SJCRH30 (cell line): ENCODE measurements at regions not wholly inside any gene's neighbourhood (a gene's known extent, or its start where the extent isn't known, plus 50 kb on each side); places are given as distances from the start of the nearest gene placed in this dataset.
"Not testable (repeated sequence)": the region's sequence is repeated elsewhere in the genome, so short reads cannot be mapped to it uniquely, and the experiment has no call there.

ENCODE experiments used
- DNase-seq, 2 experiments: peaks; one replicate each; pipeline ENCODE4 v3.0.0-alpha.2; 2015 to 2020
- H3K27ac ChIP-seq: fragments of 250-450 bp; sonication (Bioruptor Pico); 2 replicates; pipeline ENCODE4 v1.5.1; 2020; ENCODE audit warnings: mild to moderate bottlenecking, moderate library complexity
- H3K27me3 ChIP-seq: fragments of 250-450 bp; sonication (Bioruptor Pico); 2 replicates; pipeline ENCODE4 v1.5.1; 2020; ENCODE audit warnings: mild to moderate bottlenecking, moderate library complexity
- H3K36me3 ChIP-seq: fragments of 250-450 bp; sonication (Bioruptor Pico); 2 replicates; pipeline ENCODE4 v1.5.1; 2020; ENCODE audit warnings: mild to moderate bottlenecking, moderate library complexity
- H3K4me1 ChIP-seq: fragments of 250-450 bp; sonication (Bioruptor Pico); 2 replicates; pipeline ENCODE4 v1.5.1; 2020; ENCODE audit warnings: mild to moderate bottlenecking, moderate library complexity
- H3K4me3 ChIP-seq: fragments of 250-450 bp; sonication (Bioruptor Pico); 2 replicates; pipeline ENCODE4 v1.5.1; 2020; ENCODE audit warnings: mild to moderate bottlenecking, moderate library complexity
- H3K9me3 ChIP-seq: fragments of 250-450 bp; sonication (Bioruptor Pico); replicated peaks from 2 replicates; pipeline ENCODE4 v1.5.1; 2020; ENCODE audit warnings: mild to moderate bottlenecking, moderate library complexity

DNA sequence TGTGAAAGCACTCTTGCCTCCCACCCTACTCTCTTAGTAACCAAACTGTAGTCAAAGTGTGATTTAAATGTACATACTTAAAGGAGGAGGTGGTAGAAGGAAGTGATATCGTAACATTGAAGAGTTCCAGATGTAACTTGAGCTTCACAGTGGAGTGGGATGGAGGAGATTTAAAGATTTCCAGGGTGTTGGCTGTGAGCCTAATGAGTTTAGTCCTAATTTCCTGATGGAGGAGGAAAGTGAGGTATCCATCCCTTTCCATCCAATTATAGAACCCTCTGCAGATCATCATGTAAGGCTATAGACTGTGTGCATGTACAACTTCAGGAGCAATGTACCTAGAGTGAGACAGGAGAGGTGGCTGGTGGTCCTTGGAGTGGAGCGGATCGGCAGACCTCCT, 1163.9 kb upstream of the SEMA6A start:
- Histone ChIP-seq H3K27me3 (no peaks in the 10 kb centered on the region), H3K9me3 (no peaks in the 10 kb centered on the region), H3K4me3 (no peak overlapping the region), H3K4me1 (no peaks in the 10 kb centered on the region), H3K27ac (no peak overlapping the region), H3K36me3 (no peaks in the 10 kb centered on the region)
- no peak for DNase-seq

GRCh38 chr5:117736698-117737097, 1162.1 kb upstream of the SEMA6A start:
- Histone ChIP-seq H3K27me3 (no peaks in the 10 kb centered on the region), H3K27ac (no peak overlapping the region), H3K4me1 (no peaks in the 10 kb centered on the region), H3K36me3 (no peaks in the 10 kb centered on the region), H3K9me3 (no peaks in the 10 kb centered on the region), H3K4me3 (no peak overlapping the region)
- no peak for DNase-seq

- H3K4me3 ChIP-seq: no peak overlapping the region
- no peaks in the 10 kb centered on the region for H3K4me1 ChIP-seq
- no peaks in the 10 kb centered on the region for H3K27me3 ChIP-seq
- H3K9me3 ChIP-seq: no peaks in the 10 kb centered on the region
- DNase-seq: no peak
- no peaks in the 10 kb centered on the region for H3K36me3 ChIP-seq
- H3K27ac ChIP-seq: no peak overlapping the region
These were observed 1159.4 kb upstream of the SEMA6A start for GRCh38 chr5:117734056-117734455.

DNA sequence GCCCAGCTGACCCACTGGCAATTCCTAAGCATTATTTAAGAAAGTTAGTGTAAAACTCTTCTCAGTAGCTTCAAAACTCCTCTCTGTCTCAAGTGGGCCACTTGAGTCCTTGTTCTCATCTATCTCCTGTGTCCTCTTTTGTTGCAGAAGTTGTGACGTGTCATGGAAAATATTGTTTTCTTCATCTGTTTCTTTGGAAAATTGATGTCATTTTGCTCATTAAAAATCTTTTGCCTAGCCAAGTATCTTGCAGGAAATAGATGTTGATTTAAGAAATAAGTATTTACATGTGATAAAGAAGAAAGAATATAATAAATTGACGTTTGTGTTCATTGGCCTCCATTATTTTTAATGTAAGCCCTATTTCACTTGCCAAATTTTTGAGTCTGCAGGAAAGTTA, 1158.4 kb upstream of the SEMA6A start:
- H3K27me3 ChIP-seq: no peaks in the 10 kb centered on the region
- no peak overlapping the region for H3K27ac ChIP-seq
- no peaks in the 10 kb centered on the region for H3K9me3 ChIP-seq
- no peak overlapping the region for H3K4me3 ChIP-seq
- no peak for DNase-seq
- H3K36me3 ChIP-seq: no peaks in the 10 kb centered on the region
- H3K4me1 ChIP-seq: no peaks in the 10 kb centered on the region

GRCh38 chr5:117732264-117732663, 1157.6 kb upstream of the SEMA6A start:
- no peaks in the 10 kb centered on the region for H3K9me3 ChIP-seq
- H3K4me3 ChIP-seq: no peak overlapping the region
- no peaks in the 10 kb centered on the region for H3K27me3 ChIP-seq
- H3K36me3 ChIP-seq: no peaks in the 10 kb centered on the region
- H3K27ac ChIP-seq: no peak overlapping the region
- H3K4me1 ChIP-seq: no peaks in the 10 kb centered on the region
- no peak for DNase-seq

DNA sequence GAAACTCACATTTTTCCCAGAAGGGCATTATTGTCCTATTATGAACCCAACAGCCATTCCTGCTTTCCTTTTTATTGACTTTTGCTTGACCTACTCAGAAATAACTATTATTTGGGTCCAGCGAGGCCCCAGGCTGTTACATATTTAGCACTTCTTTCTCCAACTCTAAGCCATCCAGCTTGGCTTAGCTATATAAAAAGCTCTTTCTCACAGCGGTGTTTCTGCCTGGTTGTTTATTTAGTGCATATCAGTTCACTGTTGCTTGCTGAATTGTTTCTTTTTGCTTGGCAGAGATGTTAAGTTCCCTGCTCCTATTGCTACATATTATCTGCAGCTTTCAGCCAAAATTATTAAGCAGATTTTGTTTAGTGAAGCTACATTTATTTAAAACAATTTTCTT, 1156.8 kb upstream of the SEMA6A start:
- peak in 1 of 2 experiments; percentile 3 for DNase-seq
- Histone ChIP-seq H3K9me3 (no peaks in the 10 kb centered on the region), H3K4me3 (no peak overlapping the region), H3K27me3 (no peaks in the 10 kb centered on the region), H3K36me3 (no peaks in the 10 kb centered on the region), H3K4me1 (no peaks in the 10 kb centered on the region), H3K27ac (no peak overlapping the region)

- not testable (repeated sequence) for DNase-seq, H3K4me1 ChIP-seq, H3K27ac ChIP-seq, H3K9me3 ChIP-seq, H3K4me3 ChIP-seq, H3K36me3 ChIP-seq, H3K27me3 ChIP-seq
These were observed 1146.2 kb upstream of the SEMA6A start for GRCh38 chr5:117720784-117721183.

GRCh38 chr5:117719413-117719812, 1144.8 kb upstream of the SEMA6A start:
- Histone ChIP-seq H3K36me3 (no peaks in the 10 kb centered on the region), H3K27ac (no peak overlapping the region), H3K4me1 (no peaks in the 10 kb centered on the region), H3K9me3 (peaks cover 4% of the 10 kb centered on the region; the same call in 1 of the 2 replicates), H3K4me3 (no peak overlapping the region), H3K27me3 (no peaks in the 10 kb centered on the region)
- DNase-seq: no peak

GRCh38 chr5:117713585-117714198, 1139.1 kb upstream of the SEMA6A start:
- Histone ChIP-seq H3K4me3 (no peak overlapping the region), H3K4me1 (no peaks in the 10 kb centered on the region), H3K36me3 (no peaks in the 10 kb centered on the region), H3K27me3 (no peaks in the 10 kb centered on the region), H3K9me3 (peaks cover 21% of the 10 kb centered on the region), H3K27ac (no peak overlapping the region)
- DNase-seq: peak in 1 of 2 experiments; percentile 40

- Histone ChIP-seq H3K36me3 (no peaks in the 10 kb centered on the region), H3K27ac (no peak overlapping the region), H3K4me3 (no peak overlapping the region), H3K4me1 (no peaks in the 10 kb centered on the region), H3K27me3 (no peaks in the 10 kb centered on the region), H3K9me3 (no peaks in the 10 kb centered on the region)
- no peak for DNase-seq
These were observed 1126.4 kb upstream of the SEMA6A start for GRCh38 chr5:117701062-117701461.

- H3K9me3 ChIP-seq: no peaks in the 10 kb centered on the region
- no peak overlapping the region for H3K4me3 ChIP-seq
- no peaks in the 10 kb centered on the region for H3K4me1 ChIP-seq
- no peaks in the 10 kb centered on the region for H3K27me3 ChIP-seq
- no peak overlapping the region for H3K27ac ChIP-seq
- DNase-seq: no peak
- no peaks in the 10 kb centered on the region for H3K36me3 ChIP-seq
These were observed 1118.0 kb upstream of the SEMA6A start for GRCh38 chr5:117692606-117693005.

DNA sequence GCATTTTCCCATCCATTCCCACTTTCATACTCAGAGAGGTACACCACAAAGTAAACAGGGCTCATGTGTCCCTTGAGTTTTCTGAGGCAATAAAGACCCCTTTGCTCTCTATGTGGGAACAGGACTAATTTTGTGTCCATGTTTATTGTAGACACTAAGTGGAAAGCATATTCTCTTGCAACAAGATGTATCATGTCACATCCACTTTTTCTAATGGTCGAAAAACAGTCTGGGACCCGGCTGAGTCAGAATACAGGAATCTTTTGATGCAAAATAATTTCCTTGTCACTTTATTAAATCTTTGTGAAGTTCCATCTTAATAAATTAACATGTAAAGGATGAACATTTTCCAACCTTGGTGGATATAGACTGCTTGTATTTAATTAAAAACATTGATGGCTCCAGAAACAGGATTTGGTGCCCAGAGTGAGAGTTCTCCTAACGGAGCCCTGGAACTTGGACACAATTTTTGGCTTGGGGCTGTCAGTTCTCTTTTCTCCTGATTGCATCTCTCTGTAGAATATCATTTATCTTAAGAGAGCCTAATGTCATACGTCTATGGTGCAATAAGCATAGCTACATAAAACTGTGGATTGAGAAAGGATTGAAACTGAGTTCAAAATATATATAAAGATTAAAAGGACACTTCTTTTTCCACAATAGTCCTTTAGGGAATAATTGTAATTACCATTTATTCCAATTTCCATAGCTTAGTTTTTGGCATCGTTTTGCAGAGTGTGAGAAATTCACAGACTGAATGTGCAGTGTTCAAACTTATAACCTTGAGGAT, 1116.7 kb upstream of the SEMA6A start:
- H3K9me3 ChIP-seq: no peaks in the 10 kb centered on the region
- H3K36me3 ChIP-seq: no peaks in the 10 kb centered on the region
- peak overlapping the region; percentile 41 for H3K27ac ChIP-seq
- H3K27me3 ChIP-seq: no peaks in the 10 kb centered on the region
- DNase-seq: no peak
- no peak overlapping the region for H3K4me3 ChIP-seq
- no peaks in the 10 kb centered on the region for H3K4me1 ChIP-seq

GRCh38 chr5:117690612-117691011, 1116.0 kb upstream of the SEMA6A start:
- H3K4me1 ChIP-seq: no peaks in the 10 kb centered on the region
- H3K4me3 ChIP-seq: peak overlapping the region; percentile 36
- H3K9me3 ChIP-seq: no peaks in the 10 kb centered on the region
- H3K27me3 ChIP-seq: no peaks in the 10 kb centered on the region
- H3K27ac ChIP-seq: peak overlapping the region; percentile 41
- DNase-seq: peak; percentile 50 to 67
- H3K36me3 ChIP-seq: no peaks in the 10 kb centered on the region

DNA sequence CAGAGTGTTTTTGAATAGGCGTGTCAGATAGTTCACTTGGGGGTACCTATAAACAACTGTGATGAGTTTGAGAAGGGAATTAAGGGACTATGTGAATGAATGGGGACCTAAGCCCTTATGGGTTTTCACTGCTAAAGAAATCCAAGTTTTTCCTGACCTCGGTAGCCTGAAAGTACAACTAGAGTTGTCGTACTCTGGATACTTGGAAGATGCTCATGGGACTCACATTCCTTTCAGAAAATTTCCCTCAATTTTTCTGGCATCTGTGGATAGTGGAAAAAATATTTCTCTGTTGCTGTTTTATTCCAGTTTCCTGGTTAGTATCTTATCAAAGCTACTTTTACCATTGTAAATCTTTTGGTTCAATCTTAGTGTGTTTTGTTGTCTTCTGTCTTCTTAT, 1112.3 kb upstream of the SEMA6A start:
- no peak overlapping the region for H3K4me3 ChIP-seq
- H3K4me1 ChIP-seq: peaks cover 15% of the 10 kb centered on the region
- no peaks in the 10 kb centered on the region for H3K36me3 ChIP-seq
- DNase-seq: no peak
- H3K9me3 ChIP-seq: no peaks in the 10 kb centered on the region
- no peaks in the 10 kb centered on the region for H3K27me3 ChIP-seq
- H3K27ac ChIP-seq: no peak overlapping the region

GRCh38 chr5:117682416-117682815, 1107.8 kb upstream of the SEMA6A start:
- H3K27ac ChIP-seq: peak overlapping the region; percentile 60
- H3K9me3 ChIP-seq: no peaks in the 10 kb centered on the region
- peak; percentile 8 to 37 for DNase-seq
- H3K4me3 ChIP-seq: no peak overlapping the region
- no peaks in the 10 kb centered on the region for H3K27me3 ChIP-seq
- no peaks in the 10 kb centered on the region for H3K36me3 ChIP-seq
- peaks cover 30% of the 10 kb centered on the region for H3K4me1 ChIP-seq
